Skin of body (tissue), 2 donors: ENCODE measurements at regions not wholly inside any gene's neighbourhood (a gene's known extent, or its start where the extent isn't known, plus 50 kb on each side); places are given as distances from the start of the nearest gene placed in this dataset. TPM values are rescaled to one million over a fixed set of nuclear protein-coding genes. Genes with fewer than 3 reads are reported as not detected.
"Not testable (repeated sequence)": the region's sequence is repeated elsewhere in the genome, so short reads cannot be mapped to it uniquely, and the experiment has no call there.

Experiments
- DNase-seq: peaks from one replicate; lab custom pipeline; 2025; lab: John Stamatoyannopoulos, UW
- small RNA-seq: library from RNA; depleted of rRNA; stranded (forward); fragments of <200 nt; gene quantifications from one replicate; pipeline ENCODE3, GENCODE V24; 2014; ENCODE audit warnings: low replicate concordance

DNA sequence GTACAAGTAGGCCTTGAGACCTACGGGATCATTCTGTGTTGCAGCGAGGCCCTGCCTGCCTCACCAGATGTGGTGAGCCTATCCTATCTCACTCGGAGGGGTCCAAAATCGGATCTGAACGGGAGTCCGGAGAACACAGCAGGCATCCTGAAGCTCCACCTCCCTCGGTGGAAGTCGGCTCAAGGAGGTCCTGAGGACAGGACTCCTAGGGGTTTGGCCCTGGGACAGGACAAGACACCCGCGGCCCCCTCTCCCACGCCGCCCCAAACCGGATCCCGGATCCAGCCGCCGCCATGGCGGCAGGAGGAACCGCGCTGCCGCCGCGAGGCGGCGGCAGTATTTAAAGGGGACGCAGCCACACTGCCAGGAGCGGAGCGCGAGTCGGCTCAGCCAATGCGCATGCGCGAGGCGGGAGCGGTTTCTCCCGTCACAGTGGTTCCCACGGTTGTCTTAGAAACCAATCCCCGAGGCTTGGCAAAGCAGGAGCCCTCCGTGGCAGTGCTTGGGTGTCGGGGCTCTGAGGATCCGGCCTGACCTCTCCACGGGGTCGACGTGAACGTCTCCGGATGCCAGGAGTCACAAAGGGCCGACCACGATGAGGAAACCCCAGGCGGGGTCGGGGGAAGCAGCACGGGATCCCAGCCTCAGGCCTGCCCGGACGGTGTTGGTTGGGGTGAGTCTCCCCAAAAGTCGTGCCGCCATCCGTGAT, 454.6 kb upstream of the ZNG1F start:
- DNase-seq, result peak; percentile 85

DNA sequence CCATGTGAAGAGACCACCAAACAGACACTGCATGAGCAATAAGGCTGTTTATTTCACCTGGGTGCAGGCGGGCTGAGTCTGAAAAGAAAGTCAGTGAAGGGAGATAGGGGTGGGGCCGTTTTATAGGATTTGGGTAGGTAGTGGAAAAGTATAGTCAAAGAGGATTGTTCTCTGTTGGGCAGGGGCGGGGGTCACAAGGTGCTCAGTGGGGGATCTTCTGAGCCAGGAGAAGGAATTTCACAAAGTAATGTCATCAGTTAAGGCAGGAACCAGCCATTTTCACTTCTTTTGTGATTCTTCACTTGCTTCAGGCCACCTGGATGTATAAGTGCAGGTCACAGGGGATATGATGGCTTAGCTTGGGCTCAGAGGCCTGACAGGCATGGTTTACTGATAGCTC, 444.6 kb upstream of the ZNG1F start:
- not testable (repeated sequence) for DNase-seq

DNA sequence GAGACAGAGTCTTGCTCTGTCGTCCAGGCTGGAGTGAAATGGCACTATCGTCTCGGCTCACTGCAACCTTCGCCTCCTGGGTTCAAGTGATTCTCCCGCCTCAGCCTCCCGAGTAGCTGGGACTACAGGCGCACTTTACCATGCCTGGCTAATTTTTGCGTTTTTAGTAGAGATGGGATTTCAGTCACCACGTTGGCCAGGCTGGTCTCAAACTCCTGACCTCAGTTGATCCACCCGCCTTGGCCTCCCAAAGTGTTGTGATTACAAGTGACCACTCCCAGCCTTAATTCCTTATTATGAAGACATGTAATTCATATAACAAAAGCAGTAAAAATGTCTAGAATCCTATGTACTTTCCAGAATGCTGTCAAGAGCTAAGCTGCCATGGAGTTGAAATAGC, 434.5 kb upstream of the ZNG1F start:
- not testable (repeated sequence) for DNase-seq

DNA sequence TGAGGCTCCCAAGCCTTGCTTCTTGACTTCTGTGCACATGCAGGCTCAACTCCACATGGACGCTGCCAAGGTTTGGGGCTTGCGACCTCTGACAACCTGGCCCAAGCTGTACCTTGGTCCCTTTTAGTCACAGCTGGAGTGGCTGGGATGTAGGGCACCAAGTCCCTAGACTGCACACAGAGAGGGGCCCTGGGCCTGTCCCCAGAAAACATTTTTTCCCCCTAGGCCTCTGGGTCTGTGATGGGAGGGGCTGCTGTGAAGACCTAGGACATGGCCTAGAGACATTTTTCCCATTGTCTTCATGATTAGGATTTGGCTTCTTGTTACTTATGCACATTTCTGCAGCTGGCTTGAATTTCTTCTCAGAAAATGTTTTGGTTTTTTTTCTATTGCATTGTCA, 430.1 kb upstream of the ZNG1F start:
- DNase-seq, result not testable (repeated sequence)

DNA sequence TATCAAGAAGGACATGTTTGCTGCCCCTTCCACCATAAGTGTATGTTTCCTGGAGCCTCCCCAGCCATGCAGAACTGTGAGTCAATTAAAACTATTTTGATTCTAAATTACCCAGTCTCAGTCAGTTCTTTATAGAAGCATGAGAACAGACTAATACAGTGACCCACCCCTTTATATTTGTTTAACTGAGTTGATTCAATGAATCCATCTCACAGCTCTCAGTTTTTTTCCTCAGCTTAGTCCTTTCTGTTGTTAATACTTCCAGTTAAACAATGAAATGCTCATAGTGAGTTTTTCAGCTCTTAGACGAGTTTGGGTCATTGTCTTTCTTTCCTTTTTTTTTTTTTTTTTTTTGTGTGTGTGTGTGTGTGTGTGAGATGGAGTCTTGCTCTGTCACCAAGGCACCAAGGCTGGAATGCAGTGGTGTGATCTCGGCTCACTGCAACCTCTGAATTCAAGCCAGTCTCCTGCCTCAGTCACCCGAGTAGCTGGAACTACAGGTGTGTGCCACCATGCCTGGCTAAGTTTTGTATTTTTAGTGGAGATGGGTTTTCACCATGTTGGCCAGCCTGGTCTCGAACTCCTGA, 417.9 kb upstream of the ZNG1F start:
- not testable (repeated sequence) for DNase-seq

DNA sequence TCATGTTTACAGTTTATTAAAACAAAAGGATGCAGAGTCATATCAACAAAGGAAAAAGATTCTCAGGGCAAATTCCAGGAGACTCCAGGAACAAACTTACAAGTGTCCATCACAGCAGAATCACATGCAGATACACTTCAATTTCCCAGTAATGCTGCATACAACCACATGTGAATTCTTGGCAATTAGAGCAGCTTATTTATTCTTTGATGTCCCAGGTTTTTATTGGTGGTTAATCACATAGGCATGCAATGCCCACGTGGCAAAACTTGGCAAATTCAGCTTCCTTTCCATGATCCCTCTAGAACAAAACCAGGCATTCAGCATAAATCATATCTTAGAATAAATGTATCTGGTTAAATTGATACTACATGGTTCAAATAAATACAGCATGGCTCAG, 376.5 kb upstream of the ZNG1F start:
- not testable (repeated sequence) for DNase-seq

Small RNA genes in the stretch of these regions (small RNA-seq; reads per million reads assigned to genes)
- gene AL591926.1 (not detected), gene AL591926.4 (not detected), gene AL591926.5 (not detected), gene AL591926.6 (not detected), gene AL591926.8 (not detected), gene AL591926.9 (not detected), gene RF00019 (not detected), gene RF00156 (not detected), gene RN7SL565P (not detected)
